Stimulated activated effector memory CD8-positive, alpha-beta T cell treated with anti-CD3 and anti-CD28 coated beads, Interleukin-12 subunit alpha, Interleukin-12 subunit beta, amount 100 ng/mL, for 72 hours (primary cell): ENCODE measurements at regions not wholly inside any gene's neighbourhood (a gene's known extent, or its start where the extent isn't known, plus 50 kb on each side); places are given as distances from the start of the nearest gene placed in this dataset.
"Not testable (repeated sequence)": the region's sequence is repeated elsewhere in the genome, so short reads cannot be mapped to it uniquely, and the experiment has no call there.

Source experiments
- ATAC-seq: fragments of 150-1000 bp; cut with Tn5 transposase; 2 replicates; pipeline ENCODE4 v1.10.0; 2021
- DNase-seq, 2 donors: peaks; one replicate each; pipeline ENCODE4 v3.0.0; 2021 to 2022; ENCODE audit warnings: low spot score in 2 of 2
- H3K27ac Mint-ChIP-seq: one replicate; pipeline ENCODE4 v1.8.0; 2022; ENCODE audit warnings: mild to moderate bottlenecking, mixed read lengths
- H3K36me3 Mint-ChIP-seq: one replicate; pipeline ENCODE4 v1.8.0; 2022; ENCODE audit warnings: mild to moderate bottlenecking, mixed read lengths
- H3K4me1 Mint-ChIP-seq: one replicate; pipeline ENCODE4 v1.8.0; 2022; ENCODE audit warnings: mixed read lengths
- H3K4me3 Mint-ChIP-seq: one replicate; pipeline ENCODE4 v1.8.0; 2022; ENCODE audit warnings: mild to moderate bottlenecking, mixed read lengths
- H3K9me3 Mint-ChIP-seq: one replicate; pipeline ENCODE4 v1.8.0; 2022; ENCODE audit warnings: mixed read lengths

GRCh38 chr1:233490488-233490887 is 123.4 kb upstream of the KCNK1 start:
- H3K4me3 Mint-ChIP-seq, result no peak overlapping the region
- DNase-seq (no peak), ATAC-seq (no peak)
- no peaks in the 10 kb centered on the region for H3K9me3 Mint-ChIP-seq
- H3K27ac Mint-ChIP-seq, result no peak overlapping the region
- H3K4me1 Mint-ChIP-seq, result no peaks in the 10 kb centered on the region
- H3K36me3 Mint-ChIP-seq, result no peaks in the 10 kb centered on the region

GRCh38 chr1:233491953-233492620 is 121.8 kb upstream of the KCNK1 start:
- H3K4me1 Mint-ChIP-seq, result no peaks in the 10 kb centered on the region
- DNase-seq, result no peak
- no peak overlapping the region for H3K27ac Mint-ChIP-seq
- no peak for ATAC-seq
- H3K36me3 Mint-ChIP-seq, result no peaks in the 10 kb centered on the region
- H3K9me3 Mint-ChIP-seq, result no peaks in the 10 kb centered on the region
- H3K4me3 Mint-ChIP-seq, result no peak overlapping the region

GRCh38 chr1:233496993-233497392 is 116.9 kb upstream of the KCNK1 start:
- no peaks in the 10 kb centered on the region for H3K36me3 Mint-ChIP-seq
- ATAC-seq, result peak; percentile 77

GRCh38 chr1:233497679-233498078 is 116.2 kb upstream of the KCNK1 start:
- H3K27ac Mint-ChIP-seq, result no peak overlapping the region

More at GRCh38 chr1:233496993-233497392, 116.9 kb upstream of the KCNK1 start:
- H3K4me3 Mint-ChIP-seq, result no peak overlapping the region
- DNase-seq, result no peak
- no peak overlapping the region for H3K27ac Mint-ChIP-seq
- H3K4me1 Mint-ChIP-seq, result no peaks in the 10 kb centered on the region
- no peaks in the 10 kb centered on the region for H3K9me3 Mint-ChIP-seq

GRCh38 chr1:233500106-233500505 is 113.8 kb upstream of the KCNK1 start:
- no peaks in the 10 kb centered on the region for H3K9me3 Mint-ChIP-seq
- DNase-seq, result no peak
- ATAC-seq, result no peak
- H3K27ac Mint-ChIP-seq, result no peak overlapping the region
- no peaks in the 10 kb centered on the region for H3K4me1 Mint-ChIP-seq
- no peak overlapping the region for H3K4me3 Mint-ChIP-seq
- H3K36me3 Mint-ChIP-seq, result no peaks in the 10 kb centered on the region

More at GRCh38 chr1:233497679-233498078, 116.2 kb upstream of the KCNK1 start:
- H3K4me1 Mint-ChIP-seq, result no peaks in the 10 kb centered on the region
- DNase-seq, result no peak
- no peaks in the 10 kb centered on the region for H3K9me3 Mint-ChIP-seq
- ATAC-seq, result no peak
- no peak overlapping the region for H3K4me3 Mint-ChIP-seq
- no peaks in the 10 kb centered on the region for H3K36me3 Mint-ChIP-seq

- Mint-ChIP-seq H3K4me1 (no peaks in the 10 kb centered on the region), H3K4me3 (no peak overlapping the region), H3K9me3 (peaks cover 2% of the 10 kb centered on the region), H3K36me3 (no peaks in the 10 kb centered on the region), H3K27ac (no peak overlapping the region)
- ATAC-seq (no peak), DNase-seq (no peak)
Observed at GRCh38 chr1:233503366-233503954, 110.4 kb upstream of the KCNK1 start.

GRCh38 chr1:233505130-233505529 is 108.8 kb upstream of the KCNK1 start:
- Mint-ChIP-seq H3K27ac (no peak overlapping the region), H3K4me3 (no peak overlapping the region), H3K9me3 (peaks cover 2% of the 10 kb centered on the region), H3K36me3 (no peaks in the 10 kb centered on the region), H3K4me1 (no peaks in the 10 kb centered on the region)
- DNase-seq (no peak), ATAC-seq (peak; percentile 43)

- H3K36me3 Mint-ChIP-seq, H3K9me3 Mint-ChIP-seq, ATAC-seq, DNase-seq, H3K4me1 Mint-ChIP-seq, H3K27ac Mint-ChIP-seq, H3K4me3 Mint-ChIP-seq: not testable (repeated sequence)
Observed at GRCh38 chr1:233505889-233506288, 108.0 kb upstream of the KCNK1 start.

- no peaks in the 10 kb centered on the region for H3K4me1 Mint-ChIP-seq
- no peak for DNase-seq
- no peak for ATAC-seq
Observed at GRCh38 chr1:233509526-233509925, 104.4 kb upstream of the KCNK1 start.

GRCh38 chr1:233512538-233512937 is 101.4 kb upstream of the KCNK1 start:
- no peak overlapping the region for H3K4me3 Mint-ChIP-seq
- H3K4me1 Mint-ChIP-seq, result no peaks in the 10 kb centered on the region
- no peak for DNase-seq
- H3K9me3 Mint-ChIP-seq, result no peaks in the 10 kb centered on the region
- ATAC-seq, result no peak
- H3K36me3 Mint-ChIP-seq, result no peaks in the 10 kb centered on the region
- no peak overlapping the region for H3K27ac Mint-ChIP-seq

More at GRCh38 chr1:233509526-233509925, 104.4 kb upstream of the KCNK1 start:
- Mint-ChIP-seq H3K27ac (no peak overlapping the region), H3K4me3 (no peak overlapping the region), H3K9me3 (peaks cover 2% of the 10 kb centered on the region), H3K36me3 (no peaks in the 10 kb centered on the region)

- Mint-ChIP-seq H3K4me3 (no peak overlapping the region), H3K9me3 (no peaks in the 10 kb centered on the region), H3K27ac (no peak overlapping the region), H3K36me3 (no peaks in the 10 kb centered on the region), H3K4me1 (peaks cover 1% of the 10 kb centered on the region)
- no peak for DNase-seq
- ATAC-seq, result no peak
Observed at GRCh38 chr1:233513431-233513830, 100.5 kb upstream of the KCNK1 start.

GRCh38 chr1:233514946-233515391 is 98.9 kb upstream of the KCNK1 start:
- Mint-ChIP-seq H3K9me3 (no peaks in the 10 kb centered on the region), H3K4me1 (peaks cover 5% of the 10 kb centered on the region), H3K27ac (no peak overlapping the region), H3K4me3 (no peak overlapping the region), H3K36me3 (no peaks in the 10 kb centered on the region)
- DNase-seq (no peak), ATAC-seq (no peak)

GRCh38 chr1:233516732-233517131 is 97.2 kb upstream of the KCNK1 start:
- no peak for ATAC-seq
- Mint-ChIP-seq H3K4me1 (peaks cover 5% of the 10 kb centered on the region), H3K36me3 (no peaks in the 10 kb centered on the region)

GRCh38 chr1:233518344-233518743 is 95.6 kb upstream of the KCNK1 start:
- Mint-ChIP-seq H3K4me1 (peaks cover 5% of the 10 kb centered on the region), H3K27ac (no peak overlapping the region), H3K36me3 (no peaks in the 10 kb centered on the region), H3K9me3 (no peaks in the 10 kb centered on the region), H3K4me3 (no peak overlapping the region)
- no peak for ATAC-seq
- peak in 1 of 2 donors; percentile 64 for DNase-seq

More at GRCh38 chr1:233516732-233517131, 97.2 kb upstream of the KCNK1 start:
- Mint-ChIP-seq H3K27ac (no peak overlapping the region), H3K9me3 (no peaks in the 10 kb centered on the region), H3K4me3 (no peak overlapping the region)
- DNase-seq, result no peak

- no peaks in the 10 kb centered on the region for H3K36me3 Mint-ChIP-seq
- H3K9me3 Mint-ChIP-seq, result no peaks in the 10 kb centered on the region
- DNase-seq (no peak), ATAC-seq (no peak)
- peaks cover 5% of the 10 kb centered on the region for H3K4me1 Mint-ChIP-seq
- no peak overlapping the region for H3K4me3 Mint-ChIP-seq
- no peak overlapping the region for H3K27ac Mint-ChIP-seq
Observed at GRCh38 chr1:233520261-233521191, 93.4 kb upstream of the KCNK1 start.
